KG1 (cell line): ENCODE measurements at regions not wholly inside any gene's neighbourhood (a gene's known extent, or its start where the extent isn't known, plus 50 kb on each side); places are given as distances from the start of the nearest gene placed in this dataset.

ENCODE experiments used
- DNase-seq: peaks from one replicate; lab custom pipeline; 2025; lab: John Stamatoyannopoulos, UW

- no peak for DNase-seq
Measured at GRCh38 chr3:25226747-25227146, 201.3 kb upstream of the RARB start.

DNA sequence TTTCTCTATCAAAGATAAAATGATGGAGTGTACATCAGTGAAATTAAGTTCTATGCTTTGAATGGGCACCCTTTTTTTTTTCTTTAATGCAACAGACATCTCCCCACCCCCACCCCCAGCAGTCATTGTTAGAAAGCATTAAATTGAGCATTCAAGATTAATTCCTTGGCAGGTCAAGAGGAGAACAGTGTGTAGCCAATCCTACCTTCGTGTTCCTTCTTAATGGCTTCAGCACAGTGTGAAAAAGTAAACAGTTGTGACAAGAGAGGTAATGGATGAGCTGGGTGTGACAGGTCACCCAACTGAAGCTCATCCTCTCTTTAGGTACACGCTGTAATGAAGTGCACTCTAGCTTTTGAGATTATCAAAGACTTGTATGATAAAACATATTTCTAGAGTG lies 198.5 kb upstream of the RARB start:
- no peak for DNase-seq

DNA sequence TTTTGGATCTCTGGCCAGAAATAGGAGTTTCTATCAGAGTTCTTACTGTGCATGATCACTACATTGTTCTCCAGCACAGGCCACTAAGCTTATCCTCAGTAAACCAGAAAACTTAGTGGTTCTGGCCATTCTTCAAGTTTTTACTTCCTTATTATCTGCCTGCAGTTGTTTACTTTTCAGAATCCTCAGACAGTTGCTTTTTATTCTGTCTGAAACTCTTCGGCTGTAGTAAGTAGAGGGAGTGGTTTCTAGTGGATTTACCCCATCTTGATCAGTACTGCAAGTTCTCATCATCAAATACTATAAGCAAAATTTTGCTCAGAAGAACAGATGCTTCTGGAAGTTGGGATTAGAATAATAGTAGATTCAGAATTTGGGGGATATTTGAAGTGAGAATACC lies 193.0 kb upstream of the RARB start:
- DNase-seq: no peak

- DNase-seq: no peak
Measured at GRCh38 chr3:25235466-25235865, 192.6 kb upstream of the RARB start.

GRCh38 chr3:25237602-25238001 lies 190.5 kb upstream of the RARB start:
- no peak for DNase-seq

DNA sequence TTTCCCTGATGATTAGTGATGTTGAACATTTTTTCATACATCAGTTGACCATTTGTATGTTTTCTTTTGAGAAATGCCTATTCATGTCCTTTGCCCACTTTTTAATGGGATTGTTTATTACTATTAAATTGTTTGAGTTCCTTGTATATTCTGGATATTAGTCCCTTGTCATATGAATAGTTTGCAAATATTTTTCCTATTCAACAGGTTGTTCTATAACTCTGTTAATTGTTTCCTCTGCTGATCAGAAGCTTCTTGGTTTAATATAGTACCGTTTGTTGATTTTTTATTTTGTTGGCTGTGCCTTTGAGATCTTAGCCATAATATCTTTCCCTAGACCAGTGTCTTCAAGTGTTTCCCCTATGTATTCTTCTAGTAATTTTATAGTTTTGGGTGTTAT lies 189.0 kb upstream of the RARB start:
- DNase-seq: no peak

DNA sequence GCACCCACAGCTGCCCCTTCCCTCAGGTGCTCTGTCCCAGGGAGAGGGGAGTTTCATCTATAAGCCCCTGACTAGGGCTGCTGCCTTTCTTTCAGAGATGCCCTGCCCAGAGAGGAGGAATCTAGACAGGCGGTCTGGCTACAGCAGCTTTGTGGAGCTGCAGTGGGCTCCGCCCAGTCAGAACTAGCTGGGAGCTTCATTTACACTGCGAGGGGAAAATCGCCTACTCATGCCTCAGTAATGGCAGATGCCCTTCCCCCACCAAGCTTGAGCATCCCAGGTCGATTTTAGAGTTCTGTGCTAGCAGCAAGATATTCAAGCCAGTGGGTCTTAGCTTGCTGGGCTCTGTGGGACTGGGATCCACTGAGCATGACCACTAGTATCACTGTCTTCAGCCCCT lies 181.2 kb upstream of the RARB start:
- no peak for DNase-seq

DNA sequence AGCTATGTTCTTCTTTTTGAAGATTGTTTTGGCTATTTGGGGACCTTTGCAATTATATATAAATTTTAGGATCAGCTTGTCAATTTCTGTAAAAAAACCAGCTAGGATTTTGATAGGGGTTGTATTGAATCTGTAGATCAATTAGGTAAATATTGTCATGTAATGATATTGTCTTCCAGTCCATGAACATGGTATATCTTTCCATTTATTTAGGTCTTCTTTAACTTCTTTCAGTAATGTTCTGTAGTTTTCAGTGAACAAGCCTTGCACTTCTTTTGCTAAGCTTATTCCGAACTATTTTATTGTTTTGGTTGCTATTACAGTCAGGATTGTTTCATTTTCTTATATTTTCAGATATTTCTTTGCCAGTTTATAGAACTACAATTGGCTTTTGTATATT lies 175.8 kb upstream of the RARB start:
- no peak for DNase-seq

DNA sequence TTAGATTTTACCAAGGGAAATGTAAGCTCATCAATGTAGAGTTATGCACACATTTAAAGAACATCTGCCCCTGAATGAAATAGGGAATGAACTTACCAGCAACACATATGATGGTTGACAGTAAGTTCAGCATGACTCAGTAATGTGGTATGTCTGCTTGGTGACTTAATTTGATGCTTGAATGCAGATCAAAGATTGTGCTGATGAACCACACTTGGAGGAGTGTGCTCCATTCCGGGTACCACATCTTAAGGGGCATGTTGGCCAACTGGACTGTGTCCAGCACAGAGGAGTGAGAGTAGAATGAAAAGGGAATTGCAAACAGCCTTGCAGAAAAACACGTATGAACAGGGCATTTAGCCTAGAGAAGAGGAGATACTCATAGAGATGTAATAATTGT lies 171.0 kb upstream of the RARB start:
- no peak for DNase-seq

GRCh38 chr3:25259871-25260270 lies 168.2 kb upstream of the RARB start:
- DNase-seq: no peak

GRCh38 chr3:25262322-25262721 lies 165.7 kb upstream of the RARB start:
- DNase-seq: no peak

DNA sequence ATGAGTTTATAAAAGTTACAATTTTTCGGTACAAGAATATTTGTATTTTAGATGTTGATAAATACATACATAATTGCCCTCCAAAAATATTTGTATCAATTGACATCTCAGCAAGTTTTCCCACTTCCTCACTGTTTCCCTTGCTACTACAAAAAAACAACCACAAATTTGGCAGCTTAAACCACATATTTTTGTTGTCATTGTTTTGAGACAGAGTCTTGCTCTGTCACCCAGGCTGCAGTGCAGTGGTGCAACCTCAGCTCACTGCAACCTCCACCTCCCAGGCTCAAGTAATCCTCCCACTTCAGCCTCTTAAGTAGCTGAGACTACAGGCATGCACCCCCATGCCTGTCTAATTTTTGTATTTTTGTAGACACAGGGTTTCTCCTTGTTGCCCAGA lies 162.8 kb upstream of the RARB start:
- no peak for DNase-seq

GRCh38 chr3:25266677-25267076 lies 161.4 kb upstream of the RARB start:
- DNase-seq: no peak

DNA sequence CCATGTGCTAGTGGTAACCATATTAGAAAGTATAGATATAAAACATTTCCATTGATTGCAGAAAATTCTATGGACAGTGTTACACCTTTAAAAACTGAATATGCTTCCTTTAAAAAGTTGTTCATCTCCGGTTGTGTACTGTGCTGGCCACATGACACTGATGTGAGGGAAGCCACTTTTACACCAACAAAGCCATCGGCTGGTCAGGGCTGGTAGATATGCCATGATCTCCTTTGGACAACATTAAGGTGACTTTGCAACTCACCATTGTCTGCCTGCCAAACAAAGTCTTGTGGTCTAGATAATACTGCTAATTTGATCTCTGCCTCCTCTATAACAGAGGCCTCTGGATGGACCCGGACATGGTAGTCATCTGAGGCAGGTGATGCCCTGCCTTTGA lies 156.0 kb upstream of the RARB start:
- DNase-seq: no peak

- no peak for DNase-seq
Measured at GRCh38 chr3:25273582-25274171, 154.4 kb upstream of the RARB start.

GRCh38 chr3:25277503-25277902 lies 150.6 kb upstream of the RARB start:
- no peak for DNase-seq

DNA sequence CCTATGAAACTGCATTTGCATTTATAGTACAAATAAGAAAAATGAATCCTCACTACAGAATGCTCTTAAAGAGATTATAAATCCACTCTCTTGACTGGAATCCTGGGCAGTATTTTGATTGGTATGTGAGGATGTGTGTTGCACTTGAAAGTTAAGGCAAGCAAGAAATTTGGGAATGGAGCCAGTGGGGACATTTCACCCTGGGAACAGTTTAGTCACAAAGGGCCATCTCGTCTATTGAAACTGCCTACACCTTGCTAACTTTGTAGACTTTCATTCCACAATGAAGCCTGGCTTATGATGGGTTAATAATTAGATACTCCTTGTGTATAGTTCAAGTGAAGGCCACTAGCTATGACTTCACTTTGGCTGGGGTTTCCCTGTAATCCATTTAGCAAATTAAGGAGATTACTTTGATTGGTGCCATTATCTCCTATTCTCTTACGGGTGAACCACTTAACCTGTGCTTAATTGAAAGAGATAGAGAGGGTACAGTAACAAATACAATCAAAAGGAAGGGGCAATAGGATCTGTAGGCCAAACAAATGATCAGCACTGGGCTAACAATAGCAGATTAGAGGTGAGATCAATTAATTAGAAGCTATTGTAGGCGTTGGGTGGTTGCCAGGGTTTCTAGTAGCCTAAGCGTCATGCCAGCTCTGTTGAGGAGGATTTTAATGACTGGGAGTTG lies 146.9 kb upstream of the RARB start:
- no peak for DNase-seq

DNA sequence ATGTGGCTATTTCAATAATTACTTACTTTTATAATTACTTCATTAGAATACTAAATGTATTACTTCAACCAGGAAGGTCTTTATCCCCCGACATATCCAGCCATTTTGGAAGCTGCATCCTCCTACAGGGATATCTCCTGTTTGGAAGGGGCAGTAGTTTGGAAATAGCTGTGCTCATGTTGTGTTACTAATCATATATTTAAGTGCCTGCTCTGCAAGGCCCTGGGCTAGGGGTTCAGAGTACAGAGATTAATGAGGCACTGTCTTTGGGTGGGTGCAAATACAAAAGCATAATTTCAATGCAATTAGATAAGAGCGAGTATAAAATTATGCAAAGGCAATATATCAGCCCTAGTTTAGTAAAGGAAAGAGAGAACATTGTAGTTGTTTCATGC lies 146.3 kb upstream of the RARB start:
- no peak for DNase-seq

- DNase-seq: no peak
Measured at GRCh38 chr3:25283613-25284012, 144.4 kb upstream of the RARB start.

- no peak for DNase-seq
Measured at GRCh38 chr3:25284249-25284648, 143.8 kb upstream of the RARB start.

DNA sequence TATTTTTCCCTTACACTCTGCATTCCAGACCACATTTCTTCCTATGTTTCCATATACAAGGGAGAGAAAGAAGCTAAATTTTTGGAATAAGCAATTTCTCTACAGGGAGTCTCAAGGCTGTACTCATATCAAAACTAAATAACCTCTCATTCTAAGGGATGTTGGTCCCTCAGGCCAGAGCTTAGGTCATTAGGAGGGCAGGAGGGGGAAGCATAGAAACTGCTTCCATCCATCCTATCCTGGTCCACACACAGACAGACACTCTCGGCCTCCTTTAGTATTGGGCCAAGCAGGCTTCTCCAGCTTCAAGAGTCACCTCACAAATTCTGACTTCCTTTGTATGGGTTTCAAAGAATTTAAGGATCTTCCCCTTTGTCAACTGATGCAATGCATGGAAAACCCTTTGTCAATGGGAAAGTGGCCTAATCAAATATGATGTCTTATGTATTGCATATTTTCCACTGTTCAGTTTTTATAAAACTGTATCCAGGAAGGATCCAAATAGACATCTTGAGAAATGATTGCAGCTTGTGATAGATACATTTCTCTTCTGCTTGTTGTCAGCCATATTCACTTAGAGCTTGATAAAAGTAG lies 140.7 kb upstream of the RARB start:
- DNase-seq: no peak

DNA sequence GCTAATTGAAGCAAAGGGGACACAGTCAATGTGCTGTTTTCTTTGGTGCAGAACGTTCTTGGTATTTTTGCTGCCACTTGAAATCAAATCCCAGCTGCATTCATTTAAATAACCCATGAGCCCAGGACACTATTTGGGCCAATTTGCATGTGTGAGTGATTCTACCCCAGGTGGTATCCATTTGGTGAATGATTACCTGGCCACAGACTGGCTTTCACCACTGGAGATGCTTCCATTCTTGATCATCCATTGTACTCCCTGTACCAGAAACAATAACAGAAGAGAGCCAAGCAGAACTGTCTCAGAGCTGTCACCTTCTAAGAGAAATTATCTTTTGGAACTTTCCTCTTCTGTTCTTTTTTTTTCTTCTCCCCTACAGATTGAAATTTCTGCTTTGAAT lies 139.7 kb upstream of the RARB start:
- DNase-seq: no peak

- DNase-seq: no peak
Measured at GRCh38 chr3:25289156-25289555, 138.9 kb upstream of the RARB start.

- no peak for DNase-seq
Measured at GRCh38 chr3:25289663-25290062, 138.4 kb upstream of the RARB start.
